NCI-H774 (cell line): ENCODE measurements at regions not wholly inside any gene's neighbourhood (a gene's known extent, or its start where the extent isn't known, plus 50 kb on each side); places are given as distances from the start of the nearest gene placed in this dataset.

Experiments
- DNase-seq: peaks from one replicate; lab custom pipeline; 2025; lab: John Stamatoyannopoulos, UW

- peak; percentile 49 for DNase-seq
These were observed 191.9 kb upstream of the TCF4 start for GRCh38 chr18:55779691-55780585.

- DNase-seq = peak; percentile 43
These were observed 191.0 kb upstream of the TCF4 start for GRCh38 chr18:55778788-55779690.

DNA sequence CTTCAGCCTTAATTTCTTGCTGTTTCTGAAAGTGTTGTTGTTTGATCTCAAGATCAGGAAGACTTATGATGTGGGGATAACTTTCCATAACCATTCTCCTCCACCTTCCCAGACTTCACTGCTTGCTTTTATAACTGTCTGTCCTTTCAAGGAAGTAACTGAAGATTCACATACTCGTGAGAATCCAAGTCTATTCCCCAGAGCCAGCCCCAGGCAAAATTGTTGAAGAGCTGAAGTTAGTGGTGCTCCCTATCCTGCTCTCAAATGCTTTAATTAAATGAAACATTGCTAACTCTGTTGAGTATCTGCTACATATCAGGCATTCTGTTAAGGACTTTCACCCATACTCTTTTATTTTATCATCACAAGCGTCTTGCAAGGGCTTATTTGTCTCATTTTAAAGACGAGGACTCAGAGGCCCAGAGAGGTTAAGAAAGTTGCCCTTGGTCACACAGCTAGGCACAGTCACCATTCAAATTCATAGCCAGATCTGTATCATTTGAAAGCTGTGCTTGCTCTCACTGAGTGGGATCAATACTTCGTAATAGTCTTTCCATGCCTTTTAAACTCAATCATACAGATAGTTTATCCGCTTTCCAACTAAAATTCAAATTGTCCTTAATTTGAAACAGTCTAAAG lies 189.8 kb upstream of the TCF4 start:
- no peak for DNase-seq

DNA sequence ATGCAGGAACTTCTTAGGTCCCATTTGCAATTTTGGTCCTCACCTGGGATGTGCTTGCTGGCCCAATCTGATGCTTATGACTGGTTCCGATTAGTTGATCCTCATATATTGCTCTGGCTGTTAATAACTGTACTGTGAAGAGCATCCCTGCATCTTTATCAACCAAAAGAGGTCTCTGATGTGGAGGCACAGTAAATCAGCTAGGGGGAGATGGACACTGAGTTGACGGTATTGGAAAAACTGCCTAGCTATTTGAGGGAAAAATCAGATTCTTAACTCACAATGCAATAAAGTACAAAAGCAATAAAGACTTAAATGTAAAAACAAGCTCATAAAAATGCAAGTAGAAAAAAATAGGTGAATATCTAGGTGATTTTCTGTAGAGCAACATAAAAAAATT lies 188.0 kb upstream of the TCF4 start:
- DNase-seq = no peak

DNA sequence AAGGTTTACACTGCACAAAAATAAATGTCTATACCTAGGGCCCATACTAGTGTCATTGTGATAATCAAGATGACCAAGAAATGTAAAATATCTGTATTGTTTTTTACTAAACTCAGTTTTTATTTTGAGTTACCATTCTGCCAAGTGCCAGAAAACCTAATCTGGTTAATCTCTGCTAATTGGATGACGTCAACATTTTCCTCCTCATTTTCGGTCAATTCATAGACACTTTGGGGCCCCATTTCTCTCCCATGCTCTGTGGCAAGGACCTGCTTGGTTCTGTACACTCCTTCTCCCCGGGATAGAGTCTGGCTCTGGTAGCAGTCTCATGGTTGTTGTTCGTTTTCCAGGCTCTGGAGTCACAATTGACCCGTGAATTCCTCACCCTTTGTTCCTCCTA lies 186.5 kb upstream of the TCF4 start:
- DNase-seq = no peak

GRCh38 chr18:55768255-55768654 lies 180.3 kb upstream of the TCF4 start:
- no peak for DNase-seq

GRCh38 chr18:55764386-55764785 lies 176.4 kb upstream of the TCF4 start:
- no peak for DNase-seq

DNA sequence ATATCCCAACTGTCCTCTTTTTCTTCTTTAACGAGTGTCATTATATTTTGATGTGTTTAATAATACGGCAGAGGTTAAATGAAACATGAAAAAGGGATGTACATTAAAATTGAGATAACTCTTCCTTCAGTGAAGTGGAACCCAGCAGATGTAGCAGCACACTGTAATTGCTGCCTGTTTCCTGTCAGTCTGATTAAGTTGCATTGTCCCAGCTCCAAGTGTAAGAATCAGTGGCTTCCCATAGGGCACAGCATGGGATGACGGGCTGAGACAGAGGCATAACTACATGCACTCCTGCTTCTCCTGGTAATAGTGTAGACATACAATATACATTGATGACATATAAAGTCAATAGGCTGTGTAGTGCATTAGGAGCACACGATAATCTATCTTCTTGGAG lies 175.8 kb upstream of the TCF4 start:
- no peak for DNase-seq

DNA sequence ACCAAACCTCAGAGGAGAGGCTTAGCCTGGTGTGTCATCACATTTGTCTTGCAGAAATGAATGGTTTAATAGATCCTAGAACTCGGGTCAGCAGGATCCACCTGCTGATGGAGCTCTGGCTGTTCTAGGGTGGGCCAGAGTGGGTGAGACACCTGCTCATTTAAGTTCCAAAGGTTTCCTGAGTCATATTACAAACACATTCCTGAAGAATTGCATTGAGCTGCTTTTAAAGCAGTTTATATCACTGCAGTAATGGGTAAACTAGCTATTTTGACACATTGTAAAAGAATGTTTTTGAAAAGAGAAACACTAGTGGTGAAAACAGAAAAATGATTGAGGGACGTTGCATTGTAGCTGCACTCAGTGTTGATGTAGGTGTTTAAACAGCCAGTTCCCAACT lies 175.3 kb upstream of the TCF4 start:
- no peak for DNase-seq

DNA sequence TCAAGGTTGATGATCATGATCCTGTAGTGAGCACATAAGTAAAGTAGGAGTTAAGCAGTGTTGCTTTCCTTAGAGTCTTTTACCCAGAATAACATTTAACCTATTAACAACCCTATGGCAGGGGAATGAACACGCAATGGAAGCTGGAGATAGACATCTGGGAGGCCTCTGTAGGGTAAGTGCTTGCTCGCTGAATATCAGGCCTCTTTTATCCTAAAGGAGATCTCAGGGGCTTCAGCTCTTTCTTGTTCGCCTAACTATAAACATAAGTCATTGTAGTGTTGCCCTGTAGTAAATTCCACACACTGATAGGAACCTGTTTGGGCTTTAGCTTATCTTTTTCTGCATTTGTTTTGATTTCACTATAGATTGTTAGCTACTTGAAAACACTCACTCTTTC lies 174.4 kb upstream of the TCF4 start:
- DNase-seq = no peak

DNA sequence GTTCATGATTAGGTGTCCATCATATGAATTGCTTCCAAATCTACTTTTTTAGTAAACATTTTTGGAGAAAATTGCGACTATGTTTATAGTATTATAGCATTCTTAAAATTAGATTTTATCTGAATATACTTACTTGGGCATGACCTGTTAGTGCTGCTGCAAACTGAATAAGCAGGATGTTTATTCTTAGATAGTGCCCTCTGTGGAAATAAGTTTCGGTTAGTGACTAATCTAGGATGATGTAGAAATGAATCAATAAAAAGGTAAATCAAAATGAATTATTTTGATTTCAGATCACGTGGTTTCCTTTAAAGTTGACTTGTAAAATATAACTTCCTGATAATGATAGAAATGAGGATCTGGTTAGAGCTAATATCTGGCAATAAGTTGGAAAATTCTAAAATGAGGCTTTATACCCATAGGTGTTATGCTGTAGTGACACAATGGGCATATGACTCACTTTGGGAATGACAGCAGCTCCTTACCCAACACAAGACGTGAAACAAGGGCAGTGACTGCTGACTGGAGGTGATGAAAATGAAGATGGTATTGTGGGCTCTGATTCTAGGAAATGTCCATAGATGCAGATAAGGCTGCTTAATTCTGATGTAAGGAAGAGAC lies 165.8 kb upstream of the TCF4 start:
- DNase-seq = no peak

- no peak for DNase-seq
These were observed 163.5 kb upstream of the TCF4 start for GRCh38 chr18:55751476-55751875.

DNA sequence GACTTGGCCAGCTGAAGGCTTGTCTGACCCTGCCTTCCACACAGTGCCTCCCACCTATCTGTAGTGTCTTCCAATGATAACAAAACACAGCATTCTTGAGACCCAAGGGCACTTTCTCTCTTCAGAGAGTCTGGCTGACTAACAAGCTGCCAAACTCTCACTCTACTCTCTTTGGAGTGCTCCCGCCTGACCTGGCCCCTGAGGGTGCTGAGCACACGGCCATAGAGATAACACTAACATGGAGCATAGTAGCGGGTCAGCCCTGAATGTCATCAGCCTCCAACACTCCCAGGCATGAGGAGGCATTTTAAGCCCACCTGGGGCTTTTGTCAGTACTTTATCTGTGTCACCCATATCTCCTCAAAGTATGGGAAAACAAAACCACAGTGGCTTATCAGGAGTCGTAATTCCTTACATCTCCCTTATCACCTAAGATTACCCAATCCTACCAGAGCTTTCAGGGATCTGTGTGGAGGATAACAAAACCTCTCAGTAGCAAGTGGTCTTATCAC lies 160.3 kb upstream of the TCF4 start:
- no peak for DNase-seq

GRCh38 chr18:55744206-55744605 lies 156.2 kb upstream of the TCF4 start:
- DNase-seq = no peak

DNA sequence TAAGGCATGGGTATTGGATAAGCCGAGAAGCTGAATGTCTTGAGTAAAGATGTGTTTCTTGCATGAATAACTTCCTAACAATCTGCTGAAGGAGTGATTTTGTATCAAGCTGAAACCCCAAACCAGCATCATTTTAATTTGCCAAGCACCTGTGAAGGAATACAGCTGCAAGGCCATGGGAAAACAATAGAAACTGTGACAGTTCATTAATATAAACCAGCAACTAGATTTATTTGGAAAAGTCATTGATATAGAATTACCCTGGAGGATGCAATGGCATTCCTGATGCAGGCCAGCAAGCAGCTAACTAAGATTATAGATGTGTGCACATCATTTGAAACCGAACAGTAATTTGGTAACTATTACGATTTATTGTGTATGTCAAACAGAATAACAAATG lies 155.7 kb upstream of the TCF4 start:
- no peak for DNase-seq

GRCh38 chr18:55743133-55743532 lies 155.1 kb upstream of the TCF4 start:
- no peak for DNase-seq

DNA sequence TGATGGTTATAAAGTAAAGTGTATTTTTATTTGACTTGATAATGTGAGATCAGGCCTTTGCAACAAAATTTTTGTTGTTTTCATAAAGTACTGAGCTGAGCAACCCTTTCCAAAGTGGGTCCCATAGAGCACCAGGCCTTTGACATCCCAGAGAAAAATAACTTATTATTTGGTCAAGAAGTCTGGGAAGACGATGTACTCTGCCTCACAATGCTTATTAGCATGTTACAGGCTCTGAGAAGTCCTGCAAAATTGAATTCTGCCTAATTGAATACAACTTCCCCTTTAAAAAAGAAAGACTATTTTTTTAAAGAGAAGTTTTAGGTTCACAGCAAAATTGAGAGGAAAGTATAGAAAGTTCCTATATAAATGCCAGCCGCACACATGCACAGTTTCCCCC lies 151.5 kb upstream of the TCF4 start:
- no peak for DNase-seq

GRCh38 chr18:55738483-55739114 lies 150.6 kb upstream of the TCF4 start:
- no peak for DNase-seq

- no peak for DNase-seq
These were observed 149.9 kb upstream of the TCF4 start for GRCh38 chr18:55737781-55738468.

GRCh38 chr18:55737266-55737665 lies 149.3 kb upstream of the TCF4 start:
- DNase-seq = no peak

GRCh38 chr18:55735969-55736368 lies 148.0 kb upstream of the TCF4 start:
- DNase-seq = no peak
